OCI-LY1 (cell line): ENCODE measurements at regions not wholly inside any gene's neighbourhood (a gene's known extent, or its start where the extent isn't known, plus 50 kb on each side); places are given as distances from the start of the nearest gene placed in this dataset.
"Not testable (repeated sequence)": the region's sequence is repeated elsewhere in the genome, so short reads cannot be mapped to it uniquely, and the experiment has no call there.

Experiments used
- H2AFZ ChIP-seq: fragments of 200-600 bp; sonication (generic), shearing (Covaris generic); 2 replicates; pipeline ENCODE4 v1.6.0; 2014; ENCODE audit warnings: antibody characterized with exemption, mild to moderate bottlenecking, low read length
- H3F3A ChIP-seq: fragments of 200-600 bp; sonication (generic), shearing (Covaris generic); 2 replicates; pipeline ENCODE4 v1.6.0; 2014; ENCODE audit warnings: mild to moderate bottlenecking, antibody characterized with exemption, low read length, moderate library complexity; ENCODE audit not compliant: insufficient read depth
- H3K27ac ChIP-seq: fragments of 200-600 bp; sonication (generic); 2 replicates; pipeline ENCODE4 v1.5.1; 2014; ENCODE audit warnings: low read length, mixed run types, mild to moderate bottlenecking, low read depth; ENCODE audit not compliant: poor library complexity, severe bottlenecking
- H3K27me3 ChIP-seq: fragments of 200-600 bp; sonication (generic); 2 replicates; pipeline ENCODE4 v1.6.0; 2014; ENCODE audit warnings: antibody characterized with exemption, mild to moderate bottlenecking, low read length, moderate library complexity; ENCODE audit not compliant: insufficient read depth
- H3K36me3 ChIP-seq: fragments of 200-600 bp; sonication (generic); 2 replicates; pipeline ENCODE4 v1.6.1; 2014; ENCODE audit warnings: mild to moderate bottlenecking, antibody characterized with exemption, low read length, moderate library complexity, mixed read lengths; ENCODE audit not compliant: insufficient read depth
- H3K4me1 ChIP-seq: fragments of 200-600 bp; sonication (generic); 2 replicates; pipeline ENCODE4 v1.5.1; 2014; ENCODE audit warnings: mild to moderate bottlenecking, low read length, moderate library complexity; ENCODE audit not compliant: insufficient read depth, severe bottlenecking
- H3K4me2 ChIP-seq: fragments of 200-600 bp; sonication (generic), shearing (Covaris generic); 2 replicates; pipeline ENCODE4 v1.6.1; 2014; ENCODE audit warnings: low read length
- H3K4me3 ChIP-seq: fragments of 200-600 bp; sonication (generic); 2 replicates; pipeline ENCODE4 v1.5.1; 2014; ENCODE audit warnings: low read length, low read depth, mild to moderate bottlenecking, mixed read lengths; ENCODE audit not compliant: poor library complexity, severe bottlenecking
- H3K79me2 ChIP-seq: fragments of 200-600 bp; shearing (Covaris generic); 2 replicates; pipeline ENCODE4 v1.6.1; 2016; ENCODE audit warnings: mixed run types, low read length, mixed read lengths; ENCODE audit not compliant: insufficient read depth
- H3K9ac ChIP-seq: fragments of 200-600 bp; sonication (generic), shearing (Covaris generic); 2 replicates; pipeline ENCODE4 v1.6.1; 2014; ENCODE audit warnings: mild to moderate bottlenecking, low read length, mixed read lengths
- H3K9me2 ChIP-seq: fragments of 200-600 bp; sonication (generic), shearing (Covaris generic); 2 replicates; pipeline ENCODE4 v1.6.1; 2014; ENCODE audit warnings: low read depth, mild to moderate bottlenecking, low read length, mixed read lengths
- H3K9me3 ChIP-seq: fragments of 200-600 bp; shearing (Covaris generic); 2 replicates; pipeline ENCODE4 v1.6.1; 2014; ENCODE audit warnings: low read length, mixed read lengths
- H4K20me1 ChIP-seq: fragments of 200-600 bp; sonication (generic), shearing (Covaris generic); 2 replicates; pipeline ENCODE4 v1.6.0; 2016; ENCODE audit warnings: mild to moderate bottlenecking, low read length; ENCODE audit not compliant: insufficient read depth
- CTCF ChIP-seq: fragments of 200-600 bp; sonication (generic), shearing (Covaris generic); IDR thresholded peaks from 2 replicates; pipeline ENCODE4 v1.5.1; 2017; ENCODE audit warnings: mild to moderate bottlenecking, antibody characterized with exemption, low read length, moderate library complexity, mixed read lengths
- EZH2 ChIP-seq: fragments of 200-600 bp; sonication (generic), shearing (Covaris generic); IDR thresholded peaks from 2 replicates; pipeline ENCODE4 v1.8.0; 2017; ENCODE audit warnings: borderline replicate concordance, mixed run types, mild to moderate bottlenecking, antibody characterized with exemption, low read length, moderate library complexity, mixed read lengths

- Histone ChIP-seq H3K27me3 (no peaks in the 10 kb centered on the region), H3K79me2 (no peaks in the 10 kb centered on the region), H3K4me2 (no peak overlapping the region; the same call in 1 of the 2 replicates), H3K4me3 (no peak overlapping the region), H3K27ac (no peak overlapping the region), H3F3A (no peaks in the 10 kb centered on the region), H3K4me1 (peaks cover 26% of the 10 kb centered on the region), H3K36me3 (no peaks in the 10 kb centered on the region; the same call in 1 of the 2 replicates), H3K9me2 (no peaks in the 10 kb centered on the region), H3K9me3 (no peaks in the 10 kb centered on the region), H2AFZ (no peak overlapping the region), H3K9ac (no peak overlapping the region), H4K20me1 (no peaks in the 10 kb centered on the region)
- TF ChIP-seq CTCF (no peak), EZH2 (no peak)
These were observed 91.8 kb upstream of the ATXN3L start for GRCh38 chrX:13411496-13412207.

- not testable (repeated sequence) for H2AFZ ChIP-seq, H3F3A ChIP-seq, H3K9me2 ChIP-seq, H3K27me3 ChIP-seq, H3K36me3 ChIP-seq, H3K9me3 ChIP-seq, H3K4me3 ChIP-seq, H3K79me2 ChIP-seq, H3K4me2 ChIP-seq, H3K9ac ChIP-seq, H4K20me1 ChIP-seq, H3K27ac ChIP-seq
- H3K4me1 ChIP-seq = peaks cover 15% of the 10 kb centered on the region
These were observed 88.7 kb upstream of the ATXN3L start for GRCh38 chrX:13408599-13408998.

- H3K27ac ChIP-seq, H3K9ac ChIP-seq, H4K20me1 ChIP-seq, H3K9me2 ChIP-seq, H3K9me3 ChIP-seq, H3K79me2 ChIP-seq, H3K36me3 ChIP-seq, H2AFZ ChIP-seq, H3F3A ChIP-seq, H3K4me3 ChIP-seq, H3K27me3 ChIP-seq, H3K4me2 ChIP-seq, H3K4me1 ChIP-seq: not testable (repeated sequence)
These were observed 84.9 kb upstream of the ATXN3L start for GRCh38 chrX:13404777-13405176.

GRCh38 chrX:13404364-13404763, 84.5 kb upstream of the ATXN3L start:
- H3K79me2 ChIP-seq = no peaks in the 10 kb centered on the region
- H3K4me2 ChIP-seq = no peak overlapping the region
- TF ChIP-seq CTCF (no peak), EZH2 (no peak)
- H2AFZ ChIP-seq = no peak overlapping the region
- no peak overlapping the region for H3K9ac ChIP-seq
- H3F3A ChIP-seq = no peaks in the 10 kb centered on the region
- H4K20me1 ChIP-seq = no peaks in the 10 kb centered on the region
- no peaks in the 10 kb centered on the region for H3K9me2 ChIP-seq
- no peak overlapping the region for H3K27ac ChIP-seq
- no peak overlapping the region for H3K4me3 ChIP-seq
- H3K9me3 ChIP-seq = no peaks in the 10 kb centered on the region
- H3K27me3 ChIP-seq = no peaks in the 10 kb centered on the region
- H3K4me1 ChIP-seq = peaks cover 9% of the 10 kb centered on the region
- H3K36me3 ChIP-seq = no peaks in the 10 kb centered on the region
